GM12865 (cell line): ENCODE measurements at regions not wholly inside any gene's neighbourhood (a gene's known extent, or its start where the extent isn't known, plus 50 kb on each side); places are given as distances from the start of the nearest gene placed in this dataset.

ENCODE experiments used
- DNase-seq: peaks from one replicate; pipeline ENCODE4 v3.0.0; 2010; ENCODE audit warnings: low read depth
- H3K4me3 ChIP-seq: 2 replicates; pipeline ENCODE4 v1.5.1; 2011; ENCODE audit warnings: mild to moderate bottlenecking, low read depth, low read length, control low read depth
- TF ChIP-seq, protein P1 (sequence below): IDR thresholded peaks from 2 replicates; pipeline ENCODE4 v1.5.1; 2011; ENCODE audit warnings: low read length, control low read depth, low read depth, inconsistent platforms; ENCODE audit not compliant: insufficient read depth; ENCODE audit errors: missing control alignments

DNA sequence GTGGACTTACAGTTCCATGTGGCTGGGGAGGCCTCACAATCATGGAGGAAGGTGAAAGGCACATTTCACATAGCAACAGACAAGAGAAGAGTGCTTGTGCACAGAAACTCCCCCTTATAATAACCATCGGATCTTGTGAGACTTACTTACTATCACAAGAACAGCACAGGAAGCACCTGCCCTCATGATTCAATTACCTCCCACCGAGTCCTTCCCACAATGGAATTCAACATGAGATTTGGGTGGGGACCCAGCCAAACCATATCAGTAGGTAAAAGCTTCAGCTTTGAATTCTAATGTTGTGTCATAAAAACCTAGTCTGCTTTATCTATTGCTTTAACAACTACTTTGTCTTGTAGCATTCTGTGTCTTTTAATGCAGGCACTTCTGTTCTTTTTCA, 140.4 kb upstream of the PIK3C3 start:
- no peak overlapping the region for H3K4me3 ChIP-seq
- TF ChIP-seq, protein P1, sequence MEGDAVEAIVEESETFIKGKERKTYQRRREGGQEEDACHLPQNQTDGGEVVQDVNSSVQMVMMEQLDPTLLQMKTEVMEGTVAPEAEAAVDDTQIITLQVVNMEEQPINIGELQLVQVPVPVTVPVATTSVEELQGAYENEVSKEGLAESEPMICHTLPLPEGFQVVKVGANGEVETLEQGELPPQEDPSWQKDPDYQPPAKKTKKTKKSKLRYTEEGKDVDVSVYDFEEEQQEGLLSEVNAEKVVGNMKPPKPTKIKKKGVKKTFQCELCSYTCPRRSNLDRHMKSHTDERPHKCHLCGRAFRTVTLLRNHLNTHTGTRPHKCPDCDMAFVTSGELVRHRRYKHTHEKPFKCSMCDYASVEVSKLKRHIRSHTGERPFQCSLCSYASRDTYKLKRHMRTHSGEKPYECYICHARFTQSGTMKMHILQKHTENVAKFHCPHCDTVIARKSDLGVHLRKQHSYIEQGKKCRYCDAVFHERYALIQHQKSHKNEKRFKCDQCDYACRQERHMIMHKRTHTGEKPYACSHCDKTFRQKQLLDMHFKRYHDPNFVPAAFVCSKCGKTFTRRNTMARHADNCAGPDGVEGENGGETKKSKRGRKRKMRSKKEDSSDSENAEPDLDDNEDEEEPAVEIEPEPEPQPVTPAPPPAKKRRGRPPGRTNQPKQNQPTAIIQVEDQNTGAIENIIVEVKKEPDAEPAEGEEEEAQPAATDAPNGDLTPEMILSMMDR, result no peak
- no peak for DNase-seq

DNA sequence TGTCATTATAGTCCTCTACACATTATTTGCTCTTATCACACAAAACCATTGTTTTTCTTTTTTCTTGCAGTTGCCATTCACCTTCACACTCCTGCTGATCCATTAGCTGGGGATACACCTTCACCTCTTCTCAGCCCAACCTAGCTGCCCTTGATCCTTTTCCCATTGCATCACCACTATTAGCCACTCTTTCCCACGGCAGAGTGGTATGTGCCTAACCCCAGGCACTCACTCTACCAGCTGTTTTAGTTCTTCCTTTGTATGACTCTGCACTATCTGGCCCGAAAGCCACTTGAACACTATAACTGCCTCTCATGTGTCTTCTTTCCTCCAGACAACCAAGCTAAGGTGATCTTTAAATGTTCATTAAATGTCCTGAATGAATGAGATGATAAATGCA, 145.4 kb upstream of the PIK3C3 start:
- TF ChIP-seq, protein P1, result no peak
- DNase-seq, result no peak
- no peak overlapping the region for H3K4me3 ChIP-seq

DNA sequence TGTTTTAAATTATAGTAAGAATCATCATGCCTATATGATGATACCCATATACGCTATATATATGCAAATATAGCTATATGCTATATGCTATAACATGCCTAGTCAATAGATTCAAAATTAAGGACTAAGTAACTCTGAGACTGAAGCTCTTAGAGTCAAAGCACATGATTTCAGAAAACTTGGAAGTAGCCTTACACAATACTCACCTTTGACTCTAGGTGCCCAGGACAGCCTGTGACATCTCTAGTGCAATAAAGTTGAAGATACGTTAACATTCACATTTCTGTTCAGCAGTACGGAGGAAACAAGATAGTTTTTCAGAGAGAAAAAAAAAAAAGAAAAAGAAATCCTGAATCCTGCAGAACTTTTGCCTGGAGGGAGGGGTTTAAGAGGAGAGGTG, 149.7 kb upstream of the PIK3C3 start:
- H3K4me3 ChIP-seq, result no peak overlapping the region
- no peak for DNase-seq
- TF ChIP-seq, protein P1, result no peak

DNA sequence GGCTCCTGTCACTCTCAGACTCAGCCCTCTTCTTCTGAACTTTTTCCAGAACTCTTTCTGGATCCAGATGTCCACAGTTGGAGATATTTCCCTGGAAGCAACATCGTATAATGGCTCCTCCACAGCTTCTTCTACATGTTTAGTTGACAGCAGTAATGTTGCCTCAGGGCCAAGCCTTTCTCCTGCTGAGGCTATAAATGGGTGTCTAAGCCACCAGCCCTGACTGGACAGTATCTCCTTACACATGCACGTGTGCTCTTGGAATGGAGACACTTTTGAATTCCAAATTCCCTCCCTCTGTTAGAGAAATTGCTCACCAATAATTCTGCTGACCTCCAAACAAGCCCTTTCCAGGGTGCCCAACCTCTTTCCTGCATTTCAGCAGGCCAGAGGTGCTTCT, 156.2 kb upstream of the PIK3C3 start:
- no peak for DNase-seq
- H3K4me3 ChIP-seq, result no peak overlapping the region
- TF ChIP-seq, protein P1, result no peak

DNA sequence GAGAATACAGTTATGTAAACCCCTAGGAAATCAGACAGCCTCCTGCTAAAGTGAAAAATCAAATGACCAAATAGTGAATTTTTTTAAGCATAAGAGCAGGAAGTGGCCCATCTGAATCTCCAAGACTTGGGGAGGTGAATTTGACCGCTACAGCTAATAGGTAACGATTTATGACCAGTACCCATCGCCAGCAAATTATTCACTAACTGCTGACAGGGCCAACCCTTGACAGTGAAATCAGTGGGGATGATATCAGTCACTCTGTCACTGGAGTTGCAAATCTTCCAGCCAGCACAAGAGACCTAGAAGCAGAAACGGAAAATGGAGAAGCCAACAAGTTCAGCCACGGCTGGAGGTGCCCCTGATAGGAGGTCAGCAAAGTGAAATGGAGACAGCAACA, 164.3 kb upstream of the PIK3C3 start:
- H3K4me3 ChIP-seq, result no peak overlapping the region
- no peak for DNase-seq
- TF ChIP-seq, protein P1, result no peak

DNA sequence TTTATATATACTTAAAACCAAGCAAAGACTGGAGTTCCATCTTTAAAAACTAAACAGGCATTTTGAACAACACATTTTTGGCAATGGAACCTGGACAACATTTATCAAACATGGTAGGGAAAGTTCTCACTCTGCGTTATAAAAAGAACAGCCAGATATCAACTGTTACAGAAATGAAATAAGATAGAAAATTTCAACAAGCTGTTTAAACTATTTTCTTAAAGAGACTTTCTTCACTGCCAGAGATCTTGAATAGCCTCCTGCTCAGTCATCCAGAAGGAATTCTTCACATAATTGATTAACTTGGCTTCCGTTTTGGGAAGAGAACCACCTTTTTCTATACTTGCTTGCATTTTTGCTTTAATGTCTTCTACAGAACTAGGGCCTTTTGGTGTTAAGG, 166.0 kb upstream of the PIK3C3 start:
- DNase-seq, result no peak
- TF ChIP-seq, protein P1, result no peak
- H3K4me3 ChIP-seq, result no peak overlapping the region

DNA sequence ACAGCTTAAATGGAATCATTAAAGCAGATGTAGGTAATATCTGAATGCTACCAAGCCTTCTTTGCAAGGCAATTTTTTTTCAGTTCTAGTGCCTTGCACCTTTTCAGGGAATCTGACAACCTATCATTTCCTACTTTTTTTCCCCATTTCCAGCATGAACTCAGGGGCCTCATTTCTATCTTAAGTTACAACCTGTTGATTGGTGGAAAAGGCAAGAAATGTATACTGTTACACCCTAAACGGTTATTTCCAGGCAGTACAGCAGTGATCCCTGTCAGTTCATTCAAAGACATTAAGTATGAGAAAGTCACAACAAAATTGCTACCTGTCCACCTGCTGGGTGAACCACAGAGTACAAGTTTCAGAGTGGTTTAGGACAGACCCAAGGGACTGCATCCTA, 171.2 kb upstream of the PIK3C3 start:
- H3K4me3 ChIP-seq, result no peak overlapping the region
- no peak for DNase-seq
- TF ChIP-seq, protein P1, result no peak
